ENCODE measurements at regions not wholly inside any gene's neighbourhood (a gene's known extent, or its start where the extent isn't known, plus 50 kb on each side); places are given as distances from the start of the nearest gene placed in this dataset.

GRCh38 chr1:172717722-172718465 is 59.0 kb downstream of the FASLG start:
- no CpG with 5 or more reads among the region's 3 CpGs for WGBS (ENCODE audit: insufficient coverage, low lambda C conversion rate)

GRCh38 chr1:172719066-172719627 is 60.2 kb downstream of the FASLG start:
- Histone ChIP-seq H3K4me1 (ENCODE audit: control insufficient read depth, insufficient read depth, low read length) (peaks cover 12% of the 10 kb centered on the region), H3K9me3 (ENCODE audit: control insufficient read depth, low read depth, low read length) (no peaks in the 10 kb centered on the region), H3K27me3 (ENCODE audit: control insufficient read depth, insufficient read depth, low read length) (no peaks in the 10 kb centered on the region), H3K27ac (ENCODE audit: low read length) (no peak overlapping the region), H3K36me3 (ENCODE audit: control insufficient read depth, insufficient read depth, low read length) (no peaks in the 10 kb centered on the region), H3K4me3 (ENCODE audit: low read length) (no peak overlapping the region)
- WGBS (ENCODE audit: insufficient coverage, low lambda C conversion rate), result 54% methylated on average over 2 of the region's 6 CpGs
- DNase-seq, result no peak

More at GRCh38 chr1:172717722-172718465, 59.0 kb downstream of the FASLG start:
- H3K4me3 ChIP-seq (ENCODE audit: low read length), result no peak overlapping the region
- H3K36me3 ChIP-seq (ENCODE audit: control insufficient read depth, insufficient read depth, low read length), result no peaks in the 10 kb centered on the region
- H3K27ac ChIP-seq (ENCODE audit: low read length), result peak overlapping the region; percentile 78
- DNase-seq, result peak; percentile 72 to 81
- no peaks in the 10 kb centered on the region for H3K9me3 ChIP-seq (ENCODE audit: control insufficient read depth, low read depth, low read length)
- peaks cover 12% of the 10 kb centered on the region for H3K4me1 ChIP-seq (ENCODE audit: control insufficient read depth, insufficient read depth, low read length)
- H3K27me3 ChIP-seq (ENCODE audit: control insufficient read depth, insufficient read depth, low read length), result no peaks in the 10 kb centered on the region

DNA sequence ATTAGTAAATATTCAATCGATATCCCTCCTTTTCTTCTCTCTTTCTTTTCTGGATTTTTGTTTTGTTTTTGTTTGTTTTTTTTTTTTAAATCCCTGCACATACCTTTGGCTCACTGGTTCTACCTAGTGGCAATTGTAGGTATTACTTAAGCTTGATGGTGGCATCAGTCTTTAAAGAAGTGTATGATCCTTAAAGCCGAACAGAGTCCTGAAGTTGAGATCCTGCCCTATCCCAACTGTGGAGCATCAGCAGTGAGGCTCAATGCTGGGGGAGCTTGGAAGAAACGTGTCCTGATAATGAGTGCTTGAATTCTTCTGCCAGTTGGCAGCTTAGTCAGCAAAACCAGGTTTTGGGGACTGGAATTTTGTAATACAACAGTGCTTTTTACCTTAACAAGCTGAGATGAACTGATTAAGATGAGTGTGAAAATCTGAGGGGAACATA is 60.8 kb downstream of the FASLG start:
- no peaks in the 10 kb centered on the region for H3K9me3 ChIP-seq (ENCODE audit: control insufficient read depth, low read depth, low read length)
- peaks cover 12% of the 10 kb centered on the region for H3K4me1 ChIP-seq (ENCODE audit: control insufficient read depth, insufficient read depth, low read length)
- peak; percentile 16 to 31 for DNase-seq
- H3K27me3 ChIP-seq (ENCODE audit: control insufficient read depth, insufficient read depth, low read length), result no peaks in the 10 kb centered on the region
- H3K36me3 ChIP-seq (ENCODE audit: control insufficient read depth, insufficient read depth, low read length), result no peaks in the 10 kb centered on the region
- 17% methylated on average over 1 of the region's 3 CpGs for WGBS (ENCODE audit: insufficient coverage, low lambda C conversion rate)
- no peak overlapping the region for H3K4me3 ChIP-seq (ENCODE audit: low read length)
- no peak overlapping the region for H3K27ac ChIP-seq (ENCODE audit: low read length)

DNA sequence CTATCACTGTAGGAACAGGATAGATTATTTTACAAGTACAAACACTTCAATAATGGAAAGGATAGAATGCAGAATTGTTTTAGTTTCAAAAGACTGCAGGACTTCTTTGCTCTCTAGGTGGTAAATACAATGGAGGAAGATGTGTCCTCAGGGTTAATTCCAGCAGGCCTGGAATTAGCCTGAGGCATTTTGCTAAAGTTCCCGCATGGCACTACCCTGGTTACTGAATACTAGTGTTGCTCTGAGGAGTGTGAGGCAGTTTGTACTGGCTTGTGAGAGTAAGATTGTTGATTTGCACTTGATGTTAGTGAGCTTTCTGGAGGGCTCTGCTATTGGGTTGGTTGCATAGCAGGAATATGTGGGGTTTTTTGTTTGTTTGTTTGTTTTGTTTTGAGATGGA is 61.4 kb downstream of the FASLG start:
- Histone ChIP-seq H3K4me1 (ENCODE audit: control insufficient read depth, insufficient read depth, low read length) (peaks cover 12% of the 10 kb centered on the region), H3K36me3 (ENCODE audit: control insufficient read depth, insufficient read depth, low read length) (no peaks in the 10 kb centered on the region), H3K27ac (ENCODE audit: low read length) (no peak overlapping the region), H3K27me3 (ENCODE audit: control insufficient read depth, insufficient read depth, low read length) (no peaks in the 10 kb centered on the region), H3K9me3 (ENCODE audit: control insufficient read depth, low read depth, low read length) (no peaks in the 10 kb centered on the region), H3K4me3 (ENCODE audit: low read length) (no peak overlapping the region)
- WGBS (ENCODE audit: insufficient coverage, low lambda C conversion rate), result no CpG with 5 or more reads among the region's 1 CpG
- DNase-seq, result no peak

- Histone ChIP-seq H3K4me1 (ENCODE audit: control insufficient read depth, insufficient read depth, low read length) (peaks cover 8% of the 10 kb centered on the region), H3K4me3 (ENCODE audit: low read length) (no peak overlapping the region), H3K27me3 (ENCODE audit: control insufficient read depth, insufficient read depth, low read length) (no peaks in the 10 kb centered on the region), H3K36me3 (ENCODE audit: control insufficient read depth, insufficient read depth, low read length) (no peaks in the 10 kb centered on the region), H3K9me3 (ENCODE audit: control insufficient read depth, low read depth, low read length) (no peaks in the 10 kb centered on the region), H3K27ac (ENCODE audit: low read length) (no peak overlapping the region)
- WGBS (ENCODE audit: insufficient coverage, low lambda C conversion rate), result no CpG with 5 or more reads among the region's 1 CpG
- DNase-seq, result no peak
These were observed 64.3 kb downstream of the FASLG start for GRCh38 chr1:172723251-172723650.

- no peak overlapping the region for H3K4me3 ChIP-seq (ENCODE audit: low read length)
- H3K36me3 ChIP-seq (ENCODE audit: control insufficient read depth, insufficient read depth, low read length), result no peaks in the 10 kb centered on the region
- H3K27me3 ChIP-seq (ENCODE audit: control insufficient read depth, insufficient read depth, low read length), result no peaks in the 10 kb centered on the region
- DNase-seq, result no peak
- no peaks in the 10 kb centered on the region for H3K9me3 ChIP-seq (ENCODE audit: control insufficient read depth, low read depth, low read length)
- H3K4me1 ChIP-seq (ENCODE audit: control insufficient read depth, insufficient read depth, low read length), result no peaks in the 10 kb centered on the region
- no peak overlapping the region for H3K27ac ChIP-seq (ENCODE audit: low read length)
These were observed 65.3 kb downstream of the FASLG start for GRCh38 chr1:172724232-172724631.

DNA sequence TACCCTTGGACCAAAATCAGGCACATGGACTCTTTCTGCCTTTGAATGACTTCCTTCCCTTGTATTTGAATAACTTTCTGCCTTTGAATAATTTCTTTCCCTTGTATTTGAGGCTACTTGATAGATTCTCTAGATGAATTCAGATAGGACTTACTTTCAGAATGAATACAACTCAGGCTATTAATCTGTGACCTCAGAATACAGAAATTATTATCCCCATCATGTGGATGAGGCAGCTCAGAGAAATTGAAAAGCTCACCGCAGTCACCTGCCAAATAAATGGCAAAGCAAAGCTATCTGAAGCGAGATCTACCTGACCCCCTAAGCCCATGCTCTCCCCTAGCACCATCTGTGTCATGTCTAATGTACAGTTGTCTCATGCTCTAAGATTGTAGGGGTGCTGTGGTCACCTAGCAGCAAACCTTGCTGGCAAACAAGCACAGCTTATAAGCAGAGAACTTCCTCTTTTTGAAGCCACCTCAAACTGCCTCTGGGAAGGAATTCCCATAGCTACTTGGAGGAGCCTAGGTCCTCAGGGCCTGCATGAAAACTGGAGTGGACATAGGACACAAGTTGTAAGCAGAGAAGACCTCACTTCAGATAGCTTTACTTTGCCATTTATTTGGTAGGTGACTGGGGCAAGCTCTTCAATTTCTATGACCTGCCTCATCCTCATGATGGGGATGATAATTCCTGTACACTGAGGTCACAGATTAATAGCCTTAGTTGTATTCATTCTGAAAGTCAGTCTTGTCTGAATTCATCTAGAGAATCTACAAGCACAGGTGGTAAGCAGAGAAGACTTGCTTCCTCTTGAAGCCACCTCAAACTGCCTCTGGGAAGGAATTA is 66.1 kb downstream of the FASLG start:
- Histone ChIP-seq H3K27ac (ENCODE audit: low read length) (no peak overlapping the region), H3K27me3 (ENCODE audit: control insufficient read depth, insufficient read depth, low read length) (no peaks in the 10 kb centered on the region), H3K4me1 (ENCODE audit: control insufficient read depth, insufficient read depth, low read length) (no peaks in the 10 kb centered on the region), H3K36me3 (ENCODE audit: control insufficient read depth, insufficient read depth, low read length) (no peaks in the 10 kb centered on the region), H3K4me3 (ENCODE audit: low read length) (no peak overlapping the region), H3K9me3 (ENCODE audit: control insufficient read depth, low read depth, low read length) (no peaks in the 10 kb centered on the region)
- 100% methylated on average over 1 of the region's 2 CpGs for WGBS (ENCODE audit: insufficient coverage, low lambda C conversion rate)
- no peak for DNase-seq

- H3K36me3 ChIP-seq (ENCODE audit: control insufficient read depth, insufficient read depth, low read length), result no peaks in the 10 kb centered on the region
- no peak overlapping the region for H3K4me3 ChIP-seq (ENCODE audit: low read length)
- no peak overlapping the region for H3K27ac ChIP-seq (ENCODE audit: low read length)
- DNase-seq, result no peak
- no peaks in the 10 kb centered on the region for H3K4me1 ChIP-seq (ENCODE audit: control insufficient read depth, insufficient read depth, low read length)
- H3K9me3 ChIP-seq (ENCODE audit: control insufficient read depth, low read depth, low read length), result no peaks in the 10 kb centered on the region
- 83% methylated on average over 1 of the region's 2 CpGs for WGBS (ENCODE audit: insufficient coverage, low lambda C conversion rate)
- no peaks in the 10 kb centered on the region for H3K27me3 ChIP-seq (ENCODE audit: control insufficient read depth, insufficient read depth, low read length)
These were observed 67.8 kb downstream of the FASLG start for GRCh38 chr1:172726740-172727139.

GRCh38 chr1:172727275-172727857 is 68.5 kb downstream of the FASLG start:
- no peak overlapping the region for H3K4me3 ChIP-seq (ENCODE audit: low read length)
- H3K9me3 ChIP-seq (ENCODE audit: control insufficient read depth, low read depth, low read length), result no peaks in the 10 kb centered on the region
- no peak for DNase-seq
- no peaks in the 10 kb centered on the region for H3K4me1 ChIP-seq (ENCODE audit: control insufficient read depth, insufficient read depth, low read length)
- no peaks in the 10 kb centered on the region for H3K36me3 ChIP-seq (ENCODE audit: control insufficient read depth, insufficient read depth, low read length)
- H3K27me3 ChIP-seq (ENCODE audit: control insufficient read depth, insufficient read depth, low read length), result no peaks in the 10 kb centered on the region
- H3K27ac ChIP-seq (ENCODE audit: low read length), result no peak overlapping the region
- WGBS (ENCODE audit: insufficient coverage, low lambda C conversion rate), result no CpG with 5 or more reads among the region's 7 CpGs

DNA sequence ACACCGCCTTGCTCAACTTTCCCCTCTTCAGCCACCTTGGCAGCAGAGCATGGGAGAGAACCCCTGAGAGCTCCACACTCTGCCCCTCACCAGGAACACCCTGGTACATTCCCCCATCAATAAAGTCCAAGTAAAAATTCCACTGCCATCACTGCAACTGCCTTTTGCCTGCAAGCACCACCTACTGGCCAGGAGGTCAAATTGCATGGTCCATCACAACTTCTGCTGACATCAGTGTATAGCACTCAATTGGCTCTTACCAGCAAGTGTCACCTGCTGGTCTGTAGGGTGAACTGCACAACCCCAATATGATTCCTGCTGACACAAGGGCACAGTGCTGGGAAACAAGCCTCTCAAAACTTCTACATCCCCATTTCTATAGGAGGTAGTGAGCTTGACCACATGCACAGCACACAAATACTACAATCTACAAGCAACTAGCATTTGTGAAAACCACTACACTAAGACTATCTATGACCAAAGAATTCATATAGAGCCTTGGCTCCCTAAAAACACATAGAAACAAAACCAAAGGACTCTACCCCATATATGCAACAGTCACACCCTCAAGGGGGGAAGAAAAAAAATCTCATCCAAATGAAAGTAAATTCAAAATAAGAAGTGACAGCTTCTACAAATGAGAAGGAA is 69.2 kb downstream of the FASLG start:
- Histone ChIP-seq H3K4me3 (ENCODE audit: low read length) (no peak overlapping the region), H3K27me3 (ENCODE audit: control insufficient read depth, insufficient read depth, low read length) (no peaks in the 10 kb centered on the region), H3K4me1 (ENCODE audit: control insufficient read depth, insufficient read depth, low read length) (no peaks in the 10 kb centered on the region), H3K36me3 (ENCODE audit: control insufficient read depth, insufficient read depth, low read length) (no peaks in the 10 kb centered on the region), H3K9me3 (ENCODE audit: control insufficient read depth, low read depth, low read length) (no peaks in the 10 kb centered on the region), H3K27ac (ENCODE audit: low read length) (no peak overlapping the region)
- WGBS (ENCODE audit: insufficient coverage, low lambda C conversion rate), result no CpG with 5 or more reads among the region's 1 CpG
- no peak for DNase-seq

All from large intestine (tissue), 3 donors.